ENCODE measurements at regions not wholly inside any gene's neighbourhood (a gene's known extent, or its start where the extent isn't known, plus 50 kb on each side); places are given as distances from the start of the nearest gene placed in this dataset.

- no peak for DNase-seq (ENCODE audit: low spot score in 2 of 2)
- WGBS, 2 donors = 6 to 13% methylated on average over 1 of the region's 1 CpG
- intact Hi-C loops (cut with DNase I; ENCODE audit: low total_unique reads) = no loop called here
- no peak overlapping the region for H3K4me3 ChIP-seq (ENCODE audit: low read depth, poor library complexity, severe bottlenecking)
- TF ChIP-seq CTCF (IDR thresholded peaks at IDR 0.05) (no peak), POLR2A (IDR thresholded peaks at IDR 0.05) (no peak)
Measured at GRCh38 chrX:131621650-131622049, 77.8 kb downstream of the OR13H1 start.

GRCh38 chrX:131626681-131627296 lies 82.9 kb downstream of the OR13H1 start:
- no peak overlapping the region for H3K4me3 ChIP-seq (ENCODE audit: low read depth, poor library complexity, severe bottlenecking)
- 20 to 24% methylated on average over 3 of the region's 3 CpGs for WGBS, 2 donors
- intact Hi-C loops (cut with DNase I; ENCODE audit: low total_unique reads) = no loop called here
- DNase-seq (ENCODE audit: low spot score in 2 of 2) = no peak
- TF ChIP-seq CTCF (IDR thresholded peaks at IDR 0.05) (no peak), POLR2A (IDR thresholded peaks at IDR 0.05) (no peak)

GRCh38 chrX:131630534-131630933 lies 86.7 kb downstream of the OR13H1 start:
- 59 to 66% methylated on average over 8 of the region's 8 CpGs for whole genome bisulfite sequencing, 2 donors
- no peak for TF ChIP-seq CTCF (IDR thresholded peaks at IDR 0.05)
- TF ChIP-seq POLR2A (IDR thresholded peaks at IDR 0.05) = no peak
- intact Hi-C loops (cut with DNase I; ENCODE audit: low total_unique reads) = loop anchor here (10.0 kb wide), 1 partner anchor 646 kb away; no protein-coding TSS in a partner anchor
- no peak for DNase-seq (ENCODE audit: low spot score in 2 of 2)
- no peak overlapping the region for H3K4me3 ChIP-seq (ENCODE audit: low read depth, poor library complexity, severe bottlenecking)

- peak in 1 of 2 donors; percentile 14 for DNase-seq (ENCODE audit: low spot score in 2 of 2)
- intact Hi-C loops (cut with DNase I; ENCODE audit: low total_unique reads) = loop anchor here (10.0 kb wide), 1 partner anchor 649 kb away; no protein-coding TSS in a partner anchor
- WGBS, 2 donors = 52 to 56% methylated on average over 11 to 13 of the region's 13 CpGs
Measured at GRCh38 chrX:131633285-131633917, 89.5 kb downstream of the OR13H1 start.

GRCh38 chrX:131634900-131635299 lies 91.0 kb downstream of the OR13H1 start:
- intact Hi-C loops (cut with DNase I; ENCODE audit: low total_unique reads) = loop anchor here (10.0 kb wide), 1 partner anchor 650 kb away; no protein-coding TSS in a partner anchor
- 74 to 86% methylated on average over 1 of the region's 1 CpG for WGBS, 2 donors
- H3K4me3 ChIP-seq (ENCODE audit: low read depth, poor library complexity, severe bottlenecking) = no peak overlapping the region
- TF ChIP-seq POLR2A (IDR thresholded peaks at IDR 0.05) (no peak), CTCF (IDR thresholded peaks at IDR 0.05) (no peak)
- DNase-seq (ENCODE audit: low spot score in 2 of 2) = no peak

More at GRCh38 chrX:131633285-131633917, 89.5 kb downstream of the OR13H1 start:
- no peak overlapping the region for H3K4me3 ChIP-seq (ENCODE audit: low read depth, poor library complexity, severe bottlenecking)
- TF ChIP-seq CTCF (IDR thresholded peaks at IDR 0.05) = no peak
- TF ChIP-seq POLR2A (IDR thresholded peaks at IDR 0.05) = no peak
